Neural progenitor cell (in vitro differentiated cells): ENCODE measurements at regions not wholly inside any gene's neighbourhood (a gene's known extent, or its start where the extent isn't known, plus 50 kb on each side); places are given as distances from the start of the nearest gene placed in this dataset.

Experiments used
- CTCF ChIP-seq: fragments of 200-600 bp; sonication (generic); IDR thresholded peaks from 2 replicates; pipeline ENCODE4 v1.5.1; 2017; ENCODE audit warnings: antibody characterized with exemption, mild to moderate bottlenecking
- EZH2 ChIP-seq: fragments of 200-600 bp; sonication (generic); IDR thresholded peaks from 2 replicates; pipeline ENCODE4 v1.6.1; 2017; ENCODE audit warnings: antibody characterized with exemption, mild to moderate bottlenecking, moderate library complexity

- TF ChIP-seq CTCF (no peak), EZH2 (no peak)
Measured at GRCh38 chr6:22072949-22073348, 223.9 kb downstream of the PRL start.
